ENCODE measurements at regions not wholly inside any gene's neighbourhood (a gene's known extent, or its start where the extent isn't known, plus 50 kb on each side); places are given as distances from the start of the nearest gene placed in this dataset.

DNA sequence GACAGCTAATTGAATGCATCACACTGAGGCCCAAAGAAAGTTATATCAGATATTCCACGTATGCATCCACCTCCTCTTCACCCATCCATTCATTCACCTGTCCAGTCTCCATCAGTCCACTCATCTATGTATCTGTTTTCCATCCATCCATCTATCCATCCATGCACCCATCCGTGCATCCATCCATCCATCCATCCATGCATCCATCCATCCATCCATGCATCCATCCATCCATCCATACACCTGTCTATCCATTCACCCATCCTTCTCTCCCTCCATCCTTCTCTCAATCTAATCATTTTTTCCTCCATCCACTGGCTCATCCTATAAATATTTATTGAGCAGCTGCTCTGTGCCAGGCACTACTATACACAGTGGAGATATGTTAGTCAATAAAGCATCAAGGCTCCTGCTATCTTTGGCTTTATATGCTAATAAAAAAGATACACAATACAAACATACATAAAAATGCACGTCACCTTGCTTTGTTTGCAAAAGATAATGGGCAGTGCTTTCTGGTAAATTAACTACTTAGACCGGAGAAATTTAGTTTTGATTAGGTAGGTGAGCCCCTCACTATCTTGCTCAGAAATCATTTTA lies 442.0 kb upstream of the KLF6 start:
- TF ChIP-seq ZNF660 (tag by site-specific recombination; IDR thresholded peaks at IDR 0.05) (no peak), ZNF121 (tag by site-specific recombination; IDR thresholded peaks at IDR 0.05) (no peak), EGR2 (tag by site-specific recombination; IDR thresholded peaks at IDR 0.05; ENCODE audit: low read depth) (no peak), ZNF24 (tag by site-specific recombination; IDR thresholded peaks at IDR 0.05) (no peak), ZBTB7A (tag by site-specific recombination; IDR thresholded peaks at IDR 0.05; ENCODE audit: low read depth) (no peak), ZNF302 (tag by site-specific recombination; IDR thresholded peaks at IDR 0.05; ENCODE audit: low read depth) (no peak), TCF7L2 (IDR thresholded peaks at IDR 0.05; ENCODE audit: borderline replicate concordance, low read depth, low read length) (no peak)
- TF ChIP-seq, protein P1, sequence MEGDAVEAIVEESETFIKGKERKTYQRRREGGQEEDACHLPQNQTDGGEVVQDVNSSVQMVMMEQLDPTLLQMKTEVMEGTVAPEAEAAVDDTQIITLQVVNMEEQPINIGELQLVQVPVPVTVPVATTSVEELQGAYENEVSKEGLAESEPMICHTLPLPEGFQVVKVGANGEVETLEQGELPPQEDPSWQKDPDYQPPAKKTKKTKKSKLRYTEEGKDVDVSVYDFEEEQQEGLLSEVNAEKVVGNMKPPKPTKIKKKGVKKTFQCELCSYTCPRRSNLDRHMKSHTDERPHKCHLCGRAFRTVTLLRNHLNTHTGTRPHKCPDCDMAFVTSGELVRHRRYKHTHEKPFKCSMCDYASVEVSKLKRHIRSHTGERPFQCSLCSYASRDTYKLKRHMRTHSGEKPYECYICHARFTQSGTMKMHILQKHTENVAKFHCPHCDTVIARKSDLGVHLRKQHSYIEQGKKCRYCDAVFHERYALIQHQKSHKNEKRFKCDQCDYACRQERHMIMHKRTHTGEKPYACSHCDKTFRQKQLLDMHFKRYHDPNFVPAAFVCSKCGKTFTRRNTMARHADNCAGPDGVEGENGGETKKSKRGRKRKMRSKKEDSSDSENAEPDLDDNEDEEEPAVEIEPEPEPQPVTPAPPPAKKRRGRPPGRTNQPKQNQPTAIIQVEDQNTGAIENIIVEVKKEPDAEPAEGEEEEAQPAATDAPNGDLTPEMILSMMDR (tag by site-specific recombination; IDR thresholded peaks at IDR 0.05), result no peak
- TF ChIP-seq, protein P2, sequence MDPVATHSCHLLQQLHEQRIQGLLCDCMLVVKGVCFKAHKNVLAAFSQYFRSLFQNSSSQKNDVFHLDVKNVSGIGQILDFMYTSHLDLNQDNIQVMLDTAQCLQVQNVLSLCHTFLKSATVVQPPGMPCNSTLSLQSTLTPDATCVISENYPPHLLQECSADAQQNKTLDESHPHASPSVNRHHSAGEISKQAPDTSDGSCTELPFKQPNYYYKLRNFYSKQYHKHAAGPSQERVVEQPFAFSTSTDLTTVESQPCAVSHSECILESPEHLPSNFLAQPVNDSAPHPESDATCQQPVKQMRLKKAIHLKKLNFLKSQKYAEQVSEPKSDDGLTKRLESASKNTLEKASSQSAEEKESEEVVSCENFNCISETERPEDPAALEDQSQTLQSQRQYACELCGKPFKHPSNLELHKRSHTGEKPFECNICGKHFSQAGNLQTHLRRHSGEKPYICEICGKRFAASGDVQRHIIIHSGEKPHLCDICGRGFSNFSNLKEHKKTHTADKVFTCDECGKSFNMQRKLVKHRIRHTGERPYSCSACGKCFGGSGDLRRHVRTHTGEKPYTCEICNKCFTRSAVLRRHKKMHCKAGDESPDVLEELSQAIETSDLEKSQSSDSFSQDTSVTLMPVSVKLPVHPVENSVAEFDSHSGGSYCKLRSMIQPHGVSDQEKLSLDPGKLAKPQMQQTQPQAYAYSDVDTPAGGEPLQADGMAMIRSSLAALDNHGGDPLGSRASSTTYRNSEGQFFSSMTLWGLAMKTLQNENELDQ (tag by site-specific recombination; IDR thresholded peaks at IDR 0.05; ENCODE audit: low read depth), result no peak
